ENCODE measurements at regions not wholly inside any gene's neighbourhood (a gene's known extent, or its start where the extent isn't known, plus 50 kb on each side); places are given as distances from the start of the nearest gene placed in this dataset.

GRCh38 chr6:144340541-144341371 is 55.6 kb downstream of the UTRN start:
- TF ChIP-seq EZH2 (IDR thresholded peaks at IDR 0.05; ENCODE audit: borderline replicate concordance, low read depth, low read length, poor library complexity, severe bottlenecking) (no peak), CTCF (conservative IDR thresholded peaks at IDR 0.05; ENCODE audit: low read depth, low read length) (no peak)
